Left ventricle myocardium inferior (tissue), 1 donor: ENCODE measurements at regions not wholly inside any gene's neighbourhood (a gene's known extent, or its start where the extent isn't known, plus 50 kb on each side); places are given as distances from the start of the nearest gene placed in this dataset.
A peak's percentile ranks its signal among the peaks of the same experiment; 100 is the strongest.

Experiments used
- DNase-seq: peaks from one replicate; pipeline ENCODE4 v3.0.0-alpha.2; 2020
- H3K27ac ChIP-seq: fragments of 200-600 bp; replicated peaks from 2 replicates; pipeline ENCODE4 v1.8.0; 2021
- H3K27me3 ChIP-seq: fragments of 200-600 bp; 2 replicates; pipeline ENCODE4 v1.8.0; 2021; ENCODE audit warnings: low read depth
- H3K36me3 ChIP-seq: fragments of 200-600 bp; 2 replicates; pipeline ENCODE4 v1.8.0; 2021
- H3K4me1 ChIP-seq: fragments of 200-600 bp; 2 replicates; pipeline ENCODE4 v1.8.0; 2021
- H3K4me3 ChIP-seq: fragments of 200-600 bp; 2 replicates; pipeline ENCODE4 v1.8.0; 2021; ENCODE audit warnings: mild to moderate bottlenecking, moderate library complexity
- H3K9me3 ChIP-seq: fragments of 200-600 bp; replicated peaks from 2 replicates; pipeline ENCODE4 v1.8.0; 2021
- intact Hi-C: fragments of 100-400 bp; cut with micrococcal nuclease; formaldehyde crosslinking; loops from one replicate; pipeline ENCODE4 v1.11.0; 2022
- TF ChIP-seq, protein P1 (sequence below): fragments of 200-600 bp; IDR thresholded peaks from 2 replicates; pipeline ENCODE4 v1.8.0; 2021; ENCODE audit warnings: antibody characterized with exemption, mild to moderate bottlenecking, borderline replicate concordance
- donor health status: DM: no; HTN: yes; CAD: no; lungs with severe emphysema.

DNA sequence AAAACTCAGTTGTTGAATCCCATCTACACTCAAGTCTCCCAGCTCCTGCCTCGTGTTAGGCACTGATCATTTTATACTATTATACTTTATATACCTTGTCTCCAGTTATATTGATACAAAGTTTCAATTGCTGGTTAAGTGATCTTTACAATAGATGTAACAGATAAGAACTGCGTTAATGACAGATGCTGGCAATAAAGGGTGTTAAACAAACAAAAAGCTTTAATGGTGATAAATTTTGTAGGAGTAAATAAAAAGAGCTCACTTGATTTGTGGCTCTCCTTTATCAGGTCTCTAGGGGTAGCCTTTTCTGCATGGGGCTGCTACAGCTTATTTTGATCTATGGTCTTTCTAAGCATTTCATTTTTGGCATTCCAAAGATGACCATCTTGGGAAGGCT, 106.9 kb upstream of the GAREM1 start:
- TF ChIP-seq, protein P1, sequence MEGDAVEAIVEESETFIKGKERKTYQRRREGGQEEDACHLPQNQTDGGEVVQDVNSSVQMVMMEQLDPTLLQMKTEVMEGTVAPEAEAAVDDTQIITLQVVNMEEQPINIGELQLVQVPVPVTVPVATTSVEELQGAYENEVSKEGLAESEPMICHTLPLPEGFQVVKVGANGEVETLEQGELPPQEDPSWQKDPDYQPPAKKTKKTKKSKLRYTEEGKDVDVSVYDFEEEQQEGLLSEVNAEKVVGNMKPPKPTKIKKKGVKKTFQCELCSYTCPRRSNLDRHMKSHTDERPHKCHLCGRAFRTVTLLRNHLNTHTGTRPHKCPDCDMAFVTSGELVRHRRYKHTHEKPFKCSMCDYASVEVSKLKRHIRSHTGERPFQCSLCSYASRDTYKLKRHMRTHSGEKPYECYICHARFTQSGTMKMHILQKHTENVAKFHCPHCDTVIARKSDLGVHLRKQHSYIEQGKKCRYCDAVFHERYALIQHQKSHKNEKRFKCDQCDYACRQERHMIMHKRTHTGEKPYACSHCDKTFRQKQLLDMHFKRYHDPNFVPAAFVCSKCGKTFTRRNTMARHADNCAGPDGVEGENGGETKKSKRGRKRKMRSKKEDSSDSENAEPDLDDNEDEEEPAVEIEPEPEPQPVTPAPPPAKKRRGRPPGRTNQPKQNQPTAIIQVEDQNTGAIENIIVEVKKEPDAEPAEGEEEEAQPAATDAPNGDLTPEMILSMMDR, result no peak
- Histone ChIP-seq H3K9me3 (peaks cover 4% of the 10 kb centered on the region), H3K36me3 (no peaks in the 10 kb centered on the region), H3K27me3 (peaks cover 48% of the 10 kb centered on the region), H3K4me3 (no peak overlapping the region), H3K4me1 (no peaks in the 10 kb centered on the region), H3K27ac (no peak overlapping the region)
- intact Hi-C loops, result no loop called here
- no peak for DNase-seq

GRCh38 chr18:32576296-32576916, 105.7 kb upstream of the GAREM1 start:
- no peak for DNase-seq
- Histone ChIP-seq H3K27me3 (peaks cover 39% of the 10 kb centered on the region), H3K9me3 (peaks cover 4% of the 10 kb centered on the region), H3K27ac (no peak overlapping the region), H3K36me3 (no peaks in the 10 kb centered on the region), H3K4me1 (no peaks in the 10 kb centered on the region), H3K4me3 (no peak overlapping the region)
- TF ChIP-seq, protein P1, result peak; percentile 37
- intact Hi-C loops, result no loop called here

- H3K9me3 ChIP-seq, result no peaks in the 10 kb centered on the region
- H3K36me3 ChIP-seq, result no peaks in the 10 kb centered on the region
- TF ChIP-seq, protein P1, result no peak
- intact Hi-C loops, result no loop called here
- no peak overlapping the region for H3K4me3 ChIP-seq
- H3K27ac ChIP-seq, result no peak overlapping the region
- no peak for DNase-seq
- H3K27me3 ChIP-seq, result peaks cover 6% of the 10 kb centered on the region
- H3K4me1 ChIP-seq, result no peaks in the 10 kb centered on the region
These were observed 96.3 kb upstream of the GAREM1 start for GRCh38 chr18:32566960-32567359.

DNA sequence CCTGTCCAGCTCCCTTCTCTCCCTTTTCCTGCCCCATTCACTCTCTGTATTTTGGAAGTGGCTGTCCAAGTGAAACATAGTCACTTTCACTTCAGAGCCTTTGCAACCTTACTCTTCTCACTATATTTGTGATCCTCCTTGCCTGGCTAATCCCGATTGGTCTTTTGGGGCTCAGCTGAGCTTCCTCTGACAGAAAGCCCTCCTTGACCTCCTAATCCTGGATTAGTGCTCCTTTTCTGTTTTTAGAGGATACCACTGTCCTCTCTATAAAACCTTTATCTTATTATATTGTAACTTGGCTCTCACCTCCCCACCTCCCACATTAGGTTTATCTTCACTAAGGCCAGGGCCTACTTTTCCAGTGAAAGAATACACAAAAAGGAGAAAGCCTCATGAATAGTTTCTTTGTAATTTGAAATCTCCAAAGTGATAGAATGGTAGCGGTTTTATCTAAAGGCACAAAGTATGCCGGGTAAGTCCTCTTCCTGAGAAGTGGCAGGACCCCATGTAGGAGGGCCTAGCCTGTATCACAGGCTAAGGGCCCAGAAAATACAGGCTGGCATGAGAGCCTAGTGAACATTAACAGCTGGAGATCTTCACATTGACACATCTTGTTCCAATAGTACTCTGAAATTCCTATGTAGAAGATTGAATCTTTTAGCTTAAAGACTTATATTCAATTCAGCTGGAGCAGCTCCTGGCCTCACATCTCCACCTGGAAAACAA, 83.1 kb upstream of the GAREM1 start:
- intact Hi-C loops, result loop anchor here (5.0 kb wide), 1 partner anchor 282 kb away; no protein-coding TSS in a partner anchor
- H3K27ac ChIP-seq, result no peak overlapping the region
- no peaks in the 10 kb centered on the region for H3K36me3 ChIP-seq
- DNase-seq, result no peak
- peaks cover 11% of the 10 kb centered on the region for H3K27me3 ChIP-seq
- H3K4me3 ChIP-seq, result no peak overlapping the region
- no peaks in the 10 kb centered on the region for H3K9me3 ChIP-seq
- H3K4me1 ChIP-seq, result no peaks in the 10 kb centered on the region
- TF ChIP-seq, protein P1, result no peak

GRCh38 chr18:32553174-32553573, 82.5 kb upstream of the GAREM1 start:
- DNase-seq, result no peak
- intact Hi-C loops, result loop anchor here (5.0 kb wide), 1 partner anchor 281 kb away; no protein-coding TSS in a partner anchor

More at GRCh38 chr18:32553174-32553573, 82.5 kb upstream of the GAREM1 start:
- TF ChIP-seq, protein P1, result no peak
- H3K27ac ChIP-seq, result no peak overlapping the region
- no peaks in the 10 kb centered on the region for H3K9me3 ChIP-seq
- H3K4me1 ChIP-seq, result no peaks in the 10 kb centered on the region
- no peak overlapping the region for H3K4me3 ChIP-seq
- H3K36me3 ChIP-seq, result no peaks in the 10 kb centered on the region
- H3K27me3 ChIP-seq, result peaks cover 10% of the 10 kb centered on the region
